ENCODE measurements at regions not wholly inside any gene's neighbourhood (a gene's known extent, or its start where the extent isn't known, plus 50 kb on each side); places are given as distances from the start of the nearest gene placed in this dataset.

GRCh38 chr16:61412562-61412961 is 623.7 kb downstream of the CDH8 start:
- no peak for TF ChIP-seq CTCF (IDR thresholded peaks at IDR 0.05)
- no peak for TF ChIP-seq POLR2A (IDR thresholded peaks at IDR 0.05)

Data from lower leg skin (tissue), 3 donors.